HCT116 (cell line): ENCODE measurements at regions not wholly inside any gene's neighbourhood (a gene's known extent, or its start where the extent isn't known, plus 50 kb on each side); places are given as distances from the start of the nearest gene placed in this dataset.

Experiments used
- CTCF ChIP-seq, 3 experiments: fragments of 200-600 bp in 1 of 3; sonication (generic) in 1 of 3; IDR thresholded peaks in 2 of 3; conservative IDR thresholded peaks in 1 of 3; 2 replicates each; pipeline ENCODE4 v1.5.1; 2012 to 2017; ENCODE audit warnings: low read depth in 2 of 3, low read length in 2 of 3, antibody characterized with exemption in 1 of 3, borderline replicate concordance in 1 of 3, control low read depth in 1 of 3, mild to moderate bottlenecking in 1 of 3, mixed read lengths in 1 of 3, mixed run types in 1 of 3, moderate library complexity in 1 of 3; ENCODE audit not compliant: insufficient read depth in 1 of 3
- EZH2 ChIP-seq: fragments of 200-600 bp; sonication (generic); IDR thresholded peaks from 2 replicates; pipeline ENCODE4 v1.6.1; 2017; ENCODE audit warnings: antibody characterized with exemption, mixed run types
- FOSL1 ChIP-seq: IDR thresholded peaks from 2 replicates; pipeline ENCODE4 v1.6.1; 2012; ENCODE audit warnings: low read depth
- POLR2A ChIP-seq: IDR thresholded peaks from 2 replicates; pipeline ENCODE4 v1.7.0; 2011; ENCODE audit warnings: borderline replicate concordance; ENCODE audit not compliant: insufficient read depth, insufficient read length; ENCODE audit errors: extremely low read depth
- TCF7L2 ChIP-seq: IDR thresholded peaks from 2 replicates; pipeline ENCODE4 v1.7.0; 2011; ENCODE audit warnings: borderline replicate concordance, inconsistent platforms; ENCODE audit not compliant: insufficient read depth, insufficient read length; ENCODE audit errors: extremely low read depth

- no peak for TF ChIP-seq CTCF (IDR thresholded peaks at IDR 0.05 in 2 of 3, conservative IDR thresholded peaks at IDR 0.05 in 1 of 3; ENCODE audit: borderline replicate concordance in 1 of 3, insufficient read depth in 1 of 3, low read depth in 2 of 3, low read length in 2 of 3)
- TF ChIP-seq EZH2 = no peak
- TF ChIP-seq FOSL1 = no peak
- TF ChIP-seq POLR2A = no peak
- TF ChIP-seq TCF7L2 = no peak
Measured at GRCh38 chr2:83017366-83018090, 1441.6 kb downstream of the SUCLG1 start.
